H1 (cell line): ENCODE measurements at regions not wholly inside any gene's neighbourhood (a gene's known extent, or its start where the extent isn't known, plus 50 kb on each side); places are given as distances from the start of the nearest gene placed in this dataset.

Source experiments
- CTCF ChIA-PET: fragments of 300-600 bp; sonication (Branson Sonifier 250); formaldehyde crosslinking; loops from one replicate; lab custom pipeline; 2021; ENCODE audit not compliant: partially characterized antibody; lab: Charles Lee
- POLR2A ChIA-PET: fragments of 300-600 bp; sonication (Branson Sonifier 250); formaldehyde crosslinking; loops from one replicate; lab custom pipeline; 2021; ENCODE audit warnings: inconsistent platforms; ENCODE audit not compliant: partially characterized antibody; lab: Charles Lee
- DNase-seq, 2 experiments: peaks; one replicate each; pipeline versions ENCODE4 v3.0.0 to v3.0.0-alpha.2; 2010 to 2022; ENCODE audit warnings: low spot score in 2 of 2, low read depth in 1 of 2, mixed read lengths in 1 of 2
- FAIRE-seq: peaks from 2 replicates; lab custom pipeline; 2011; peaks lifted over from hg19 to GRCh38; lab: Jason Lieb, UNC
- H2AFZ ChIP-seq: 2 replicates; pipeline ENCODE4 v1.8.1; 2012; ENCODE audit warnings: low read length, inconsistent platforms
- H2AK5ac ChIP-seq: 2 replicates; pipeline ENCODE4 v1.6.1; 2013; ENCODE audit warnings: low read depth, low read length
- H2BK120ac ChIP-seq: replicated peaks from 2 replicates; pipeline ENCODE3; 2013; ENCODE audit warnings: low read depth, low read length, inconsistent platforms
- H2BK12ac ChIP-seq: 2 replicates; pipeline ENCODE4 v1.6.1; 2013; ENCODE audit warnings: low read depth, low read length
- H2BK15ac ChIP-seq: 2 replicates; pipeline ENCODE4 v1.6.1; 2013; ENCODE audit warnings: low read length
- H2BK20ac ChIP-seq: 2 replicates; pipeline ENCODE4 v1.6.1; 2013; ENCODE audit warnings: low read length
- H2BK5ac ChIP-seq: 2 replicates; pipeline ENCODE4 v1.6.1; 2013; ENCODE audit warnings: low read depth, low read length
- H3K14ac ChIP-seq: 2 replicates; pipeline ENCODE4 v1.6.1; 2013; ENCODE audit warnings: inconsistent platforms; ENCODE audit not compliant: insufficient read length
- H3K18ac ChIP-seq: 2 replicates; pipeline ENCODE4 v1.6.1; 2013; ENCODE audit warnings: low read length; ENCODE audit errors: extremely low read depth
- H3K23ac ChIP-seq: 2 replicates; pipeline ENCODE4 v1.6.1; 2013; ENCODE audit warnings: inconsistent platforms; ENCODE audit not compliant: insufficient read length
- H3K23me2 ChIP-seq: 2 replicates; pipeline ENCODE4 v1.6.1; 2013; ENCODE audit warnings: low read depth, low read length
- H3K27ac ChIP-seq: 2 replicates; pipeline ENCODE4 v1.6.1; 2011; ENCODE audit warnings: low read depth, low read length, inconsistent platforms
- H3K27me3 ChIP-seq, 4 experiments: replicated peaks in 1 of 4; 1 replicate in 1 of 4; 2 replicates in 3 of 4; pipeline versions ENCODE4 v1.6.1 to v1.8.1; 2011 to 2013; ENCODE audit warnings: low read length in 3 of 4, mild to moderate bottlenecking in 3 of 4, inconsistent platforms in 2 of 4, mixed read lengths in 2 of 4, moderate library complexity in 1 of 4; ENCODE audit not compliant: control insufficient read depth in 3 of 4, insufficient read depth in 3 of 4; ENCODE audit errors: extremely low read depth in 1 of 4
- H3K36me3 ChIP-seq, 4 experiments: 2 replicates each; pipeline versions ENCODE4 v1.6.1 to v1.8.1; 2011 to 2013; ENCODE audit warnings: mild to moderate bottlenecking in 4 of 4, low read length in 3 of 4, moderate library complexity in 2 of 4, control low read depth in 1 of 4, inconsistent platforms in 1 of 4; ENCODE audit not compliant: insufficient read depth in 4 of 4, control insufficient read depth in 2 of 4
- H3K4ac ChIP-seq: replicated peaks from 2 replicates; pipeline ENCODE3; 2013; ENCODE audit warnings: low read length, low read depth, mixed read lengths, inconsistent platforms; ENCODE audit not compliant: insufficient read length
- H3K4me1 ChIP-seq, 4 experiments: replicated peaks in 1 of 4; 1 replicate in 1 of 4; 2 replicates in 3 of 4; pipeline versions ENCODE4 v1.6.1 to v1.8.1; 2011 to 2013; ENCODE audit warnings: low read length in 3 of 4, inconsistent platforms in 2 of 4, mixed read lengths in 1 of 4; ENCODE audit not compliant: insufficient read depth in 4 of 4, control insufficient read depth in 3 of 4
- H3K4me2 ChIP-seq, 2 experiments: 2 replicates each; pipeline versions ENCODE4 v1.6.1 to v1.8.1; 2011 to 2013; ENCODE audit warnings: low read depth in 2 of 2, low read length in 2 of 2, control low read depth in 1 of 2, inconsistent platforms in 1 of 2, mild to moderate bottlenecking in 1 of 2; ENCODE audit not compliant: insufficient read depth in 1 of 2
- H3K4me3 ChIP-seq, 4 experiments: fragments of 200-600, 300-600 bp in 1 of 4; sonication (generic), shearing (Covaris generic), sonication (Bioruptor Twin) in 1 of 4; 2 replicates each; pipeline versions ENCODE4 v1.5.1 to v1.8.1; 2011 to 2016; ENCODE audit warnings: low read length in 4 of 4, low read depth in 3 of 4, control low read depth in 2 of 4, inconsistent platforms in 2 of 4, mild to moderate bottlenecking in 2 of 4, mixed read lengths in 1 of 4, moderate library complexity in 1 of 4; ENCODE audit not compliant: insufficient read depth in 2 of 4; ENCODE audit errors: extremely low read depth in 1 of 4
- H3K56ac ChIP-seq: replicated peaks from 2 replicates; pipeline ENCODE3; 2013; ENCODE audit warnings: low read depth, mild to moderate bottlenecking, mixed read lengths, low read length, inconsistent platforms; ENCODE audit not compliant: insufficient read length
- H3K79me1 ChIP-seq: 2 replicates; pipeline ENCODE4 v1.6.1; 2013; ENCODE audit warnings: low read depth, low read length, control low read depth
- H3K79me2 ChIP-seq, 2 experiments: 2 replicates each; pipeline versions ENCODE4 v1.6.1 to v1.8.1; 2012 to 2013; ENCODE audit warnings: low read length in 2 of 2, mild to moderate bottlenecking in 2 of 2, inconsistent platforms in 1 of 2; ENCODE audit not compliant: insufficient read depth in 2 of 2, control insufficient read depth in 1 of 2
- H3K9ac ChIP-seq, 4 experiments: replicated peaks in 1 of 4; 1 replicate in 1 of 4; 2 replicates in 3 of 4; pipeline versions ENCODE4 v1.6.1 to v1.8.1; 2011 to 2013; ENCODE audit warnings: low read depth in 3 of 4, low read length in 3 of 4, control low read depth in 2 of 4, mild to moderate bottlenecking in 2 of 4, moderate library complexity in 2 of 4, inconsistent platforms in 1 of 4; ENCODE audit errors: extremely low read depth in 1 of 4
- H3K9me3 ChIP-seq, 2 experiments: 2 replicates each; pipeline versions ENCODE4 v1.6.1 to v1.8.1; 2012 to 2013; ENCODE audit warnings: mild to moderate bottlenecking in 2 of 2, moderate library complexity in 2 of 2, control low read depth in 1 of 2, inconsistent platforms in 1 of 2, low read depth in 1 of 2, low read length in 1 of 2, mixed read lengths in 1 of 2; ENCODE audit not compliant: insufficient read depth in 2 of 2
- H4K20me1 ChIP-seq, 2 experiments: replicated peaks in 1 of 2; 2 replicates each; pipeline versions ENCODE3 to v1.8.1; 2011 to 2013; ENCODE audit warnings: inconsistent platforms in 2 of 2, low read length in 2 of 2, mild to moderate bottlenecking in 1 of 2; ENCODE audit not compliant: insufficient read depth in 2 of 2, control insufficient read depth in 1 of 2
- H4K5ac ChIP-seq: 2 replicates; pipeline ENCODE4 v1.6.1; 2013; ENCODE audit warnings: low read length, low read depth, mixed read lengths, inconsistent platforms; ENCODE audit not compliant: insufficient read length
- H4K8ac ChIP-seq: 2 replicates; pipeline ENCODE4 v1.8.0; 2013; ENCODE audit warnings: mild to moderate bottlenecking, moderate library complexity, low read length, inconsistent platforms; ENCODE audit not compliant: insufficient read depth; ENCODE audit errors: extremely low read depth
- H4K91ac ChIP-seq: replicated peaks from 2 replicates; pipeline ENCODE3; 2013; ENCODE audit warnings: low read length, mixed read lengths, inconsistent platforms; ENCODE audit not compliant: insufficient read length
- BCL11A ChIP-seq, 2 experiments: IDR thresholded peaks; one replicate each; pipeline ENCODE4 v1.6.1; 2011; ENCODE audit warnings: low read depth in 2 of 2, low read length in 2 of 2, mild to moderate bottlenecking in 2 of 2
- CBX5 ChIP-seq: fragments of 300-800, 300-1000 bp; sonication (generic); IDR thresholded peaks from 2 replicates; pipeline ENCODE4 v1.7.1; 2016; ENCODE audit warnings: antibody characterized with exemption, low read length, low read depth
- EZH2 ChIP-seq: fragments of 200-600 bp; sonication (generic); IDR thresholded peaks from 2 replicates; pipeline ENCODE4 v1.7.1; 2012; ENCODE audit warnings: low read depth, mild to moderate bottlenecking, moderate library complexity, low read length, inconsistent platforms; ENCODE audit not compliant: severe bottlenecking
- JUND ChIP-seq: IDR thresholded peaks from 2 replicates; pipeline ENCODE4 v1.6.1; 2011; ENCODE audit warnings: mild to moderate bottlenecking, improper control_type of control experiment, low read length
- KDM1A ChIP-seq: fragments of 200-600, 300-600 bp; sonication (generic); IDR thresholded peaks from 2 replicates; pipeline ENCODE4 v1.7.1; 2016; ENCODE audit warnings: mild to moderate bottlenecking, low read length, borderline replicate concordance
- KDM4A ChIP-seq: IDR thresholded peaks from one replicate; pipeline ENCODE4 v1.7.1; 2012; ENCODE audit warnings: low read depth, mild to moderate bottlenecking, moderate library complexity, low read length, inconsistent platforms; ENCODE audit not compliant: severe bottlenecking
- SP4 ChIP-seq: IDR thresholded peaks from 2 replicates; pipeline ENCODE4 v1.6.1; 2012; ENCODE audit warnings: low read length, inconsistent platforms
- WGBS, 2 experiments: shearing (Covaris generic) in 1 of 2; methylation state at CpG; one replicate each; pipeline versions ENCODE4 v1.1.6 to v1.1.7; 2013 to 2015; ENCODE audit warnings: low lambda C conversion rate in 2 of 2, mixed read lengths in 2 of 2, inconsistent platforms in 1 of 2, low coverage in 1 of 2, missing lambda C conversion rate in 1 of 2; ENCODE audit not compliant: insufficient replicate concordance in 2 of 2, insufficient coverage in 1 of 2, insufficient read length in 1 of 2; ENCODE audit errors: extremely low coverage in 1 of 2, missing lambda C conversion rate in 1 of 2; 5-methylcytosine and 5-hydroxymethylcytosine counted together

DNA sequence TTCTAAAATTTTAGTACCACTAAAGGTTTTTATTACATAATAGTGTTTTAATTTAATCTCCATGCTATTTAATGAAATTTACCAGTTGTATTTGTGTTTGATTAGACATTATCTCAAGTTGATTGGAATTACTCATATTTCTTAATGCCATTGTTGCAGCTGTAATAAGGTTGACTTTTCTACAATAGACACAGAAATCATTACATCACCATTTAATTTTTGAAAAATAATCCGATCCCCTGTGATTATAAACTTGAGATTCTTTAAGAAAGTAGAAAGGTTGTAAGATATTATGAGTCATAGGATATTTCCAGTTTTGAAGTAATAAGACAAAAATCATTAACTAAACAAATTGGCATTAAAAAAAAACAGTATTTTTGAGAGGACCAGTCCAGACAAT is 161.4 kb downstream of the PRL start:
- Histone ChIP-seq H3K14ac (no peak overlapping the region), H3K4me3 (no peak overlapping the region), H3K18ac (no peak overlapping the region), H2BK12ac (no peak overlapping the region), H4K91ac (no peak overlapping the region), H2BK20ac (no peak overlapping the region), H4K8ac (no peak overlapping the region), H3K4me1 (no peaks in the 10 kb centered on the region), H3K23ac (no peak overlapping the region), H2AK5ac (no peak overlapping the region), H4K20me1 (no peaks in the 10 kb centered on the region), H3K23me2 (no peaks in the 10 kb centered on the region), H3K79me2 (no peaks in the 10 kb centered on the region), H3K27me3 (no peaks in the 10 kb centered on the region), H3K56ac (no peak overlapping the region), H3K36me3 (no peaks in the 10 kb centered on the region; a peak in 1 of 8 replicates), H3K9ac (no peak overlapping the region), H3K4ac (no peak overlapping the region), H2BK15ac (no peak overlapping the region), H2BK5ac (no peak overlapping the region), H3K9me3 (no peaks in the 10 kb centered on the region; a peak in 1 of 4 replicates), H4K5ac (no peak overlapping the region), H3K4me2 (no peak overlapping the region), H3K27ac (no peak overlapping the region), H2AFZ (no peak overlapping the region), H2BK120ac (no peak overlapping the region), H3K79me1 (no peaks in the 10 kb centered on the region)
- 92% methylated on average over 1 of the region's 1 CpG; no CpG with 5 or more reads in 1 of the 2 experiments for WGBS, 2 experiments
- TF ChIP-seq CBX5 (no peak), KDM4A (no peak), KDM1A (no peak), SP4 (no peak), EZH2 (no peak), BCL11A (IDR thresholded peaks at IDR 0.05; ENCODE audit: low read depth in 2 of 2, low read length in 2 of 2) (no peak), JUND (no peak)
- DNase-seq (no peak), FAIRE-seq (no peak)
- CTCF ChIA-PET = no interaction called here
- POLR2A ChIA-PET = no interaction called here
